Type B pancreatic cell (in vitro differentiated cells): ENCODE measurements at regions not wholly inside any gene's neighbourhood (a gene's known extent, or its start where the extent isn't known, plus 50 kb on each side); places are given as distances from the start of the nearest gene placed in this dataset.

Source experiments
- DNase-seq: peaks from one replicate; pipeline ENCODE4 v3.0.0; 2021; ENCODE audit warnings: mixed read lengths; ENCODE audit not compliant: unreplicated experiment; ENCODE audit errors: extremely low spot score
- H3K27ac Mint-ChIP-seq: 2 replicates; pipeline ENCODE4 v1.8.0; 2021; ENCODE audit warnings: mild to moderate bottlenecking, mixed read lengths
- H3K27me3 Mint-ChIP-seq: 2 replicates; pipeline ENCODE4 v1.8.0; 2021; ENCODE audit warnings: mixed read lengths
- H3K36me3 Mint-ChIP-seq: 2 replicates; pipeline ENCODE4 v1.8.0; 2021; ENCODE audit warnings: mixed read lengths
- H3K4me1 Mint-ChIP-seq: one replicate; pipeline ENCODE4 v1.8.0; 2021; ENCODE audit warnings: mixed read lengths; ENCODE audit not compliant: unreplicated experiment
- H3K4me3 Mint-ChIP-seq: 2 replicates; pipeline ENCODE4 v1.8.0; 2021; ENCODE audit warnings: mild to moderate bottlenecking, mixed read lengths
- H3K9me3 Mint-ChIP-seq: 2 replicates; pipeline ENCODE4 v1.8.0; 2021; ENCODE audit warnings: mixed read lengths
- CTCF ChIP-seq: fragments of 200-600 bp; sonication (generic); conservative IDR thresholded peaks from 2 replicates; pipeline ENCODE4 v1.5.0; 2021; ENCODE audit warnings: antibody characterized with exemption, mild to moderate bottlenecking

- TF ChIP-seq CTCF, result no peak
- no peaks in the 10 kb centered on the region for H3K27me3 Mint-ChIP-seq
- H3K27ac Mint-ChIP-seq, result no peak overlapping the region
- H3K4me3 Mint-ChIP-seq, result no peak overlapping the region
- no peak for DNase-seq
- no peaks in the 10 kb centered on the region for H3K9me3 Mint-ChIP-seq
- H3K36me3 Mint-ChIP-seq, result no peaks in the 10 kb centered on the region
- H3K4me1 Mint-ChIP-seq, result peaks cover 7% of the 10 kb centered on the region
Observed at GRCh38 chr13:61013796-61014195, 401.9 kb downstream of the PCDH20 start.

- Mint-ChIP-seq H3K4me1 (peaks cover 7% of the 10 kb centered on the region), H3K4me3 (no peak overlapping the region), H3K27ac (no peak overlapping the region), H3K27me3 (no peaks in the 10 kb centered on the region), H3K9me3 (peaks cover 4% of the 10 kb centered on the region), H3K36me3 (no peaks in the 10 kb centered on the region)
- TF ChIP-seq CTCF, result no peak
- DNase-seq, result no peak
Observed at GRCh38 chr13:61010358-61010757, 405.3 kb downstream of the PCDH20 start.

GRCh38 chr13:61002686-61003085 is 413.0 kb downstream of the PCDH20 start:
- H3K9me3 Mint-ChIP-seq, result peaks cover 11% of the 10 kb centered on the region
- no peak overlapping the region for H3K4me3 Mint-ChIP-seq
- H3K4me1 Mint-ChIP-seq, result no peaks in the 10 kb centered on the region
- no peak for TF ChIP-seq CTCF
- H3K27ac Mint-ChIP-seq, result no peak overlapping the region
- no peaks in the 10 kb centered on the region for H3K27me3 Mint-ChIP-seq
- H3K36me3 Mint-ChIP-seq, result no peaks in the 10 kb centered on the region
- no peak for DNase-seq

- no peak for DNase-seq
- Mint-ChIP-seq H3K9me3 (no peaks in the 10 kb centered on the region), H3K27ac (no peak overlapping the region), H3K36me3 (no peaks in the 10 kb centered on the region), H3K4me1 (no peaks in the 10 kb centered on the region), H3K27me3 (no peaks in the 10 kb centered on the region), H3K4me3 (no peak overlapping the region)
- no peak for TF ChIP-seq CTCF
Observed at GRCh38 chr13:60990032-60990733, 425.5 kb downstream of the PCDH20 start.

GRCh38 chr13:60986301-60986700 is 429.3 kb downstream of the PCDH20 start:
- no peak for TF ChIP-seq CTCF
- Mint-ChIP-seq H3K4me1 (no peaks in the 10 kb centered on the region), H3K27me3 (no peaks in the 10 kb centered on the region), H3K36me3 (no peaks in the 10 kb centered on the region), H3K27ac (no peak overlapping the region), H3K4me3 (no peak overlapping the region), H3K9me3 (no peaks in the 10 kb centered on the region)
- no peak for DNase-seq
